GM12878 (cell line): ENCODE measurements at regions not wholly inside any gene's neighbourhood (a gene's known extent, or its start where the extent isn't known, plus 50 kb on each side); places are given as distances from the start of the nearest gene placed in this dataset.

Experiments used
- ATF7 ChIP-seq: fragments of 450-650 bp; IDR thresholded peaks from 2 replicates; pipeline ENCODE4 v1.6.1; 2016; ENCODE audit warnings: low read depth, mild to moderate bottlenecking
- CREB1 ChIP-seq: IDR thresholded peaks from 2 replicates; pipeline ENCODE4 v1.6.1; 2012; ENCODE audit warnings: low read depth, mild to moderate bottlenecking, inconsistent platforms
- CTCF ChIP-seq, 3 experiments: IDR thresholded peaks in 2 of 3; conservative IDR thresholded peaks in 1 of 3; 2 replicates each; pipeline ENCODE4 v1.5.1; 2011; ENCODE audit warnings: low read depth in 3 of 3, low read length in 3 of 3, mild to moderate bottlenecking in 3 of 3, control low read depth in 2 of 3, moderate library complexity in 2 of 3, inconsistent platforms in 1 of 3, mixed read lengths in 1 of 3; ENCODE audit not compliant: control insufficient read depth in 2 of 3, insufficient read depth in 1 of 3; ENCODE audit errors: extremely low read depth in 1 of 3
- EED ChIP-seq: sonication (generic); IDR thresholded peaks from 2 replicates; pipeline ENCODE4 v1.6.1; 2016; ENCODE audit warnings: antibody characterized with exemption, low read depth
- FOXK2 ChIP-seq: fragments of 450-650 bp; IDR thresholded peaks from 2 replicates; pipeline ENCODE4 v1.6.1; 2017; ENCODE audit warnings: mild to moderate bottlenecking, moderate library complexity
- JUND ChIP-seq: IDR thresholded peaks from 2 replicates; pipeline ENCODE4 v1.6.1; 2012; ENCODE audit warnings: low read depth, mild to moderate bottlenecking, low read length, improper control_type of control experiment, moderate library complexity
- MAX ChIP-seq: IDR thresholded peaks from 2 replicates; pipeline ENCODE4 v1.6.1; 2012; ENCODE audit warnings: low read depth, low read length, improper control_type of control experiment
- MXI1 ChIP-seq: fragments of 150-350 bp; IDR thresholded peaks from 2 replicates; pipeline ENCODE4 v1.6.1; 2011; ENCODE audit warnings: low read depth, mild to moderate bottlenecking, inconsistent platforms, low read length, improper control_type of control experiment
- NFXL1 ChIP-seq: fragments of 450-650 bp; IDR thresholded peaks from 2 replicates; pipeline ENCODE4 v1.6.1; 2017; ENCODE audit warnings: antibody characterized with exemption, mild to moderate bottlenecking, borderline replicate concordance
- SIX5 ChIP-seq: IDR thresholded peaks from 2 replicates; pipeline ENCODE4 v1.6.1; 2011; ENCODE audit warnings: mild to moderate bottlenecking, low read depth, low read length, moderate library complexity; ENCODE audit not compliant: severe bottlenecking
- SREBF1 ChIP-seq: IDR thresholded peaks from 2 replicates; pipeline ENCODE4 v1.6.1; 2012; ENCODE audit warnings: mild to moderate bottlenecking, low read length
- TARDBP ChIP-seq: IDR thresholded peaks from 2 replicates; pipeline ENCODE4 v1.6.1; 2016; ENCODE audit warnings: borderline replicate concordance
- ZBTB11 ChIP-seq: fragments of 450-650 bp; formaldehyde crosslinking; IDR thresholded peaks from 2 replicates; pipeline ENCODE4 v1.5.0; 2022; ENCODE audit warnings: mild to moderate bottlenecking, missing genetic modification characterization

DNA sequence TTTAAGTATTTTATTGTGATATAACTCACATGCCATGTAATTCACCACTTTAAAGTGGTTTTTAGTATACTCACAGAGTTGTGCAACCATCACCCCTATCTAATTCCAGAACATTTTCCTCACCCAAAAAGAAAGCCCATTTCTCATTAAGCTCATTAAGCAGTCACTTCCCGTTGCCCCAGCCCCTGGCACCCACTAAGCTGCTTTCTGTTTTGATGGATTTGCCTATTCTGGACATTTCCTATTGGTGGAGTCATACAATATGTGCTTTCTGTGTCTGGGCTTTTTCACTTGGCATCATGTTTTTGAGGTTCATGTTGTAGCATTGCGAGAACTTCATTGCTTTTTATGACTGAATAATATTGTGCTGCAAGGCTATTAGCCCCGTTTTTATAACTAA, 66.0 kb downstream of the ARL6IP4 start:
- TF ChIP-seq MXI1, result no peak
- TF ChIP-seq JUND, result no peak
- no peak for TF ChIP-seq ATF7
- TF ChIP-seq CTCF (IDR thresholded peaks at IDR 0.05 in 2 of 3, conservative IDR thresholded peaks at IDR 0.05 in 1 of 3; ENCODE audit: control insufficient read depth in 2 of 3, extremely low read depth in 1 of 3, insufficient read depth in 1 of 3, low read depth in 3 of 3, low read length in 3 of 3), result no peak
- TF ChIP-seq MAX, result no peak
- no peak for TF ChIP-seq CREB1
- no peak for TF ChIP-seq EED
- TF ChIP-seq SIX5, result no peak
- TF ChIP-seq FOXK2, result no peak
- TF ChIP-seq NFXL1, result no peak
- TF ChIP-seq SREBF1, result no peak
- no peak for TF ChIP-seq ZBTB11
- no peak for TF ChIP-seq TARDBP
